ENCODE measurements at regions not wholly inside any gene's neighbourhood (a gene's known extent, or its start where the extent isn't known, plus 50 kb on each side); places are given as distances from the start of the nearest gene placed in this dataset.

GRCh38 chr4:16365036-16365569 lies 138.8 kb upstream of the TAPT1 start:
- TF ChIP-seq POU6F1 (CRISPR knock-in tag; IDR thresholded peaks at IDR 0.05; ENCODE audit: borderline replicate concordance, low read depth) (no peak), ARNTL (CRISPR knock-in tag; IDR thresholded peaks at IDR 0.05; ENCODE audit: borderline replicate concordance, low read depth) (no peak), ZNF70 (CRISPR knock-in tag; IDR thresholded peaks at IDR 0.05) (no peak), ZNF8 (CRISPR knock-in tag; IDR thresholded peaks at IDR 0.05) (no peak), TSHZ2 (CRISPR knock-in tag; IDR thresholded peaks at IDR 0.05) (no peak), ZFP30 (CRISPR knock-in tag; IDR thresholded peaks at IDR 0.05) (no peak), SNAI2 (CRISPR knock-in tag; IDR thresholded peaks at IDR 0.05) (no peak), TCF4 (CRISPR knock-in tag; IDR thresholded peaks at IDR 0.05; ENCODE audit: borderline replicate concordance) (no peak), PATZ1 (CRISPR knock-in tag; IDR thresholded peaks at IDR 0.05; ENCODE audit: borderline replicate concordance) (no peak)
- no peak for ATAC-seq

DNA sequence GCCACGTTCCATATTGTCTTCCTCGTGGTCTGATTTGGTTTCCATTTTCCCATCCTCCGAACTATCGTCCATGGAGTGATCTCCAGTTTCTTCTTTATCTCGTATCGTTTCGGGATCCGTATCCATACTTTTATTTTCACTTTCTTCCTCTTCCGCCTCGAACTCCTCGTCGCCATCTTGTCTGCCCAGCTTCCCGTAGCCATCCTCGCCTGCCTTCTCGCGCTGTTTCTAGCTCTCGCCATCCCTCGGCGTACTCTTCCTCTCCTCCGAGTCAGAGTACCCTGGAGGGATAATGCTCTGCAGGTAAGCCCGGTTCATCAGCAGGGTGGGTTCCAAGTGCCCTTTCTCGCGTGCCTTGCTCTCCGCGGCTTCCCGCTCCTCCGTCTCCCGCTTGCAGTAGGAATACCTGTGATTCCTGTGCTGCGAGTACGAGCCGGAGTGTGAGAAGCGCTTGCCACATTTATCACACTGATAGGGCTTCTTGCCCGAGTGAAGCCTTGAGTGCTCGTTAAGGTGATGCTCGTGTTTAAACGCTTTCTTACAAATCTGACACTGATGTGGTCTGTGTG lies 134.5 kb upstream of the TAPT1 start:
- TF ChIP-seq SNAI2 (CRISPR knock-in tag; IDR thresholded peaks at IDR 0.05) = no peak
- no peak for ATAC-seq

- no peak for ATAC-seq
- TF ChIP-seq ZFP3 (CRISPR knock-in tag; IDR thresholded peaks at IDR 0.05) (no peak), ZNF565 (CRISPR knock-in tag; conservative IDR thresholded peaks at IDR 0.05; ENCODE audit: low read depth) (no peak)
Measured at GRCh38 chr4:16353165-16353564, 126.9 kb upstream of the TAPT1 start.

DNA sequence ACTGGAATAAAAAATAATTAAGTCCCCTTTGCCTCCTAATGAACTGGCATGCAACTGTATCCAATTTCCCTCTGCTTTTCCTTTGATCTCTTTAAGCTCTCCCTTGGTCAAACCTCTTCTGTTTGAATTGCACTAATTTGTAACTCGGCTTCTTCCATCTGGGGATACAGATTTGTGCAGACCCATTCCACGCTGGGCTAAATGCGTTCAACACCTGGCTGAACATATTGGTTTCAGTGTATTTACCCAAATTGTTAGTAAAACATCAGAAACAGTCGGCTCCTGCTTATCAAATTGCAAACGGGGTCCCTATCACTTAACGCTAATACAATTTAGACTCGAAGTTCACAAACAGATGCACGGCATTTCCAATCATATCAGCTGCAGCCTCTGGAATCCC lies 124.9 kb upstream of the TAPT1 start:
- ATAC-seq = no peak
- TF ChIP-seq ISL1 (CRISPR knock-in tag; IDR thresholded peaks at IDR 0.05) (no peak), PPARA (CRISPR knock-in tag; IDR thresholded peaks at IDR 0.05; ENCODE audit: borderline replicate concordance) (no peak), RARB (CRISPR knock-in tag; IDR thresholded peaks at IDR 0.05) (no peak), ARNTL (CRISPR knock-in tag; IDR thresholded peaks at IDR 0.05; ENCODE audit: borderline replicate concordance, low read depth) (no peak), POU6F1 (CRISPR knock-in tag; IDR thresholded peaks at IDR 0.05; ENCODE audit: borderline replicate concordance, low read depth) (no peak), TSHZ2 (CRISPR knock-in tag; IDR thresholded peaks at IDR 0.05) (no peak), ZNF565 (CRISPR knock-in tag; conservative IDR thresholded peaks at IDR 0.05; ENCODE audit: low read depth) (no peak), SNAI2 (CRISPR knock-in tag; IDR thresholded peaks at IDR 0.05) (no peak), ZNF70 (CRISPR knock-in tag; IDR thresholded peaks at IDR 0.05) (no peak), ESRRG (CRISPR knock-in tag; IDR thresholded peaks at IDR 0.05) (no peak), OSR1 (CRISPR knock-in tag; IDR thresholded peaks at IDR 0.05) (no peak), CSDC2 (CRISPR knock-in tag; IDR thresholded peaks at IDR 0.05) (no peak), GLIS3 (CRISPR knock-in tag; IDR thresholded peaks at IDR 0.05) (no peak), ZNF8 (CRISPR knock-in tag; IDR thresholded peaks at IDR 0.05) (no peak), CSRNP3 (CRISPR knock-in tag; IDR thresholded peaks at IDR 0.05) (no peak), TOX (CRISPR knock-in tag; IDR thresholded peaks at IDR 0.05; ENCODE audit: borderline replicate concordance) (no peak), ZFP3 (CRISPR knock-in tag; IDR thresholded peaks at IDR 0.05) (no peak)
- TF ChIP-seq, protein P1, sequence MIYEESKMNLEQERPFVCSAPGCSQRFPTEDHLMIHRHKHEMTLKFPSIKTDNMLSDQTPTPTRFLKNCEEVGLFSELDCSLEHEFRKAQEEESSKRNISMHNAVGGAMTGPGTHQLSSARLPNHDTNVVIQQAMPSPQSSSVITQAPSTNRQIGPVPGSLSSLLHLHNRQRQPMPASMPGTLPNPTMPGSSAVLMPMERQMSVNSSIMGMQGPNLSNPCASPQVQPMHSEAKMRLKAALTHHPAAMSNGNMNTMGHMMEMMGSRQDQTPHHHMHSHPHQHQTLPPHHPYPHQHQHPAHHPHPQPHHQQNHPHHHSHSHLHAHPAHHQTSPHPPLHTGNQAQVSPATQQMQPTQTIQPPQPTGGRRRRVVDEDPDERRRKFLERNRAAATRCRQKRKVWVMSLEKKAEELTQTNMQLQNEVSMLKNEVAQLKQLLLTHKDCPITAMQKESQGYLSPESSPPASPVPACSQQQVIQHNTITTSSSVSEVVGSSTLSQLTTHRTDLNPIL (CRISPR knock-in tag; IDR thresholded peaks at IDR 0.05; ENCODE audit: low read depth) = no peak

Measured in SK-N-SH treated with all-trans-retinoic acid at 6 μM for 48 hours (cell line).